ENCODE measurements at regions not wholly inside any gene's neighbourhood (a gene's known extent, or its start where the extent isn't known, plus 50 kb on each side); places are given as distances from the start of the nearest gene placed in this dataset.

DNA sequence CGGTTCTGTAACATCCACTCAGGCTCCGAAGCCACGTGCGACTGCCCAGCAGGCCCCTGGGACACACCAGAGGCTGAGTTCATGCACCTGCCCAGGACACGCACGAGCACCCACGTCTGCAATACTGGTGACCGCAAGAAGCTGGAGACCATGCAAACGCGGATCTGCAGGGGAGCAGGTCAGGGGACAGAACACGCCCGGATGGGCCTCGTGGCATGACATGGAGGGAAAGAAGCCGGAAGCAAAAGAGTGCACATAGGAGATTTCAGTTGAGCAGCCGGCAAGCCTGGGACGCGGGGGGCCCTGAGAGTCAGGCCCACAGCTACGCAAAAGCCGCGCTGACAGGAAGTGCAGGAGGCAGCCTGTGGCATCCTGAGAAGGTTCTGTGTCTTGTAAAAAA lies 73.7 kb downstream of the FOXL3 start:
- intact Hi-C loops (cut with DNase I), result no loop called here
- TF ChIP-seq POLR2A (IDR thresholded peaks at IDR 0.05), result no peak
- TF ChIP-seq POLR2AphosphoS5 (IDR thresholded peaks at IDR 0.05), result no peak
- TF ChIP-seq, protein P1, sequence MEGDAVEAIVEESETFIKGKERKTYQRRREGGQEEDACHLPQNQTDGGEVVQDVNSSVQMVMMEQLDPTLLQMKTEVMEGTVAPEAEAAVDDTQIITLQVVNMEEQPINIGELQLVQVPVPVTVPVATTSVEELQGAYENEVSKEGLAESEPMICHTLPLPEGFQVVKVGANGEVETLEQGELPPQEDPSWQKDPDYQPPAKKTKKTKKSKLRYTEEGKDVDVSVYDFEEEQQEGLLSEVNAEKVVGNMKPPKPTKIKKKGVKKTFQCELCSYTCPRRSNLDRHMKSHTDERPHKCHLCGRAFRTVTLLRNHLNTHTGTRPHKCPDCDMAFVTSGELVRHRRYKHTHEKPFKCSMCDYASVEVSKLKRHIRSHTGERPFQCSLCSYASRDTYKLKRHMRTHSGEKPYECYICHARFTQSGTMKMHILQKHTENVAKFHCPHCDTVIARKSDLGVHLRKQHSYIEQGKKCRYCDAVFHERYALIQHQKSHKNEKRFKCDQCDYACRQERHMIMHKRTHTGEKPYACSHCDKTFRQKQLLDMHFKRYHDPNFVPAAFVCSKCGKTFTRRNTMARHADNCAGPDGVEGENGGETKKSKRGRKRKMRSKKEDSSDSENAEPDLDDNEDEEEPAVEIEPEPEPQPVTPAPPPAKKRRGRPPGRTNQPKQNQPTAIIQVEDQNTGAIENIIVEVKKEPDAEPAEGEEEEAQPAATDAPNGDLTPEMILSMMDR (IDR thresholded peaks at IDR 0.05), result no peak
- H3K4me1 ChIP-seq (replicated peaks), result no peaks in the 10 kb centered on the region
- H3K9me3 ChIP-seq, result no peaks in the 10 kb centered on the region
- H3K36me3 ChIP-seq, result no peaks in the 10 kb centered on the region
- no peak overlapping the region for H3K4me3 ChIP-seq
- DNase-seq (ENCODE audit: low spot score), result no peak
- no peak overlapping the region for H3K27ac ChIP-seq
- no peaks in the 10 kb centered on the region for H3K27me3 ChIP-seq (replicated peaks; ENCODE audit: insufficient read depth)
- WGBS, result 87% methylated on average over 20 of the region's 20 CpGs

DNA sequence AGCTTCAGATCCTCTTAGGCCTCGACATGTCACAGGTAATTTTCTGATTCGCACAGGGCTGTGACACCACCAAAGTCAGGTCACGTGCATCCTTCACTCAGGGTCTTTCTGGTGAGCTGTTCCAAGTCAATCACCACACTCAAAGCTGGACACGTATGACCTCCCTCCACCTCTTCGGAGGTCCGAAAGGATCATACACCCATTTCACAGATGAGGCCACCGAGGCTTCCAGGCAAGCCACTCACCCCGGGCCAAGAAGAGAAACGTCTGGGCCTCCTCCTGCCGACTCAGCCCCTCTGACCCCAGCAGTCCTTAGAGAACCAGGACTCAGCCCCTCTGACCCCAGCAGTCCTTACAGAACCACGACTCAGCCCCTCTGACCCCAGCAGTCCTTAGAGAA lies 74.6 kb downstream of the FOXL3 start:
- intact Hi-C loops (cut with DNase I), result no loop called here
- Histone ChIP-seq H3K4me3 (no peak overlapping the region), H3K9me3 (no peaks in the 10 kb centered on the region), H3K27ac (no peak overlapping the region), H3K4me1 (replicated peaks) (no peaks in the 10 kb centered on the region), H3K27me3 (replicated peaks; ENCODE audit: insufficient read depth) (no peaks in the 10 kb centered on the region), H3K36me3 (no peaks in the 10 kb centered on the region)
- TF ChIP-seq POLR2AphosphoS5 (IDR thresholded peaks at IDR 0.05), result no peak
- TF ChIP-seq, protein P1 (IDR thresholded peaks at IDR 0.05), result no peak
- no peak for TF ChIP-seq POLR2A (IDR thresholded peaks at IDR 0.05)
- DNase-seq (ENCODE audit: low spot score), result no peak
- 92% methylated on average over 11 of the region's 11 CpGs for WGBS

DNA sequence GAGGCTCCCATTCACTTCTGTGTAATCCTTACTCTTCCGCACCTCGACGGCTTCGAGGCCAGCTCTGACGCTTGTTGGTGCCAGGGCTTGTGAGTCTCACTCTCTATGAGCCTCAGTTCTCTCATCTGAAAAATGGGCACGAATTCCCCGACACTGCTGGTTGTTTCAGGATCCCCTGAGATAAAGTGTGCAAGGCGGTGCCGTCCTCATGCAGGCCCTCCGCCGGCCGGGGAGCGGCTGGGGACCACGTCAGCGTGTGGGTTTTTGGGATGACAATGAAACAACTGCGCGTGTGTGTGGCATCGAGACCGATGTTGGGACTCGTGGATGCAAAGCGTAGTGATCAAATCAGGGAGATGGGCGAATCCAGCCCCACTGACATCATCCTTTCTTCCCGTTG lies 75.6 kb downstream of the FOXL3 start:
- Histone ChIP-seq H3K4me3 (no peak overlapping the region), H3K9me3 (no peaks in the 10 kb centered on the region), H3K27me3 (replicated peaks; ENCODE audit: insufficient read depth) (no peaks in the 10 kb centered on the region), H3K27ac (no peak overlapping the region), H3K36me3 (no peaks in the 10 kb centered on the region), H3K4me1 (replicated peaks) (no peaks in the 10 kb centered on the region)
- no peak for DNase-seq (ENCODE audit: low spot score)
- TF ChIP-seq POLR2A (IDR thresholded peaks at IDR 0.05), result no peak
- TF ChIP-seq POLR2AphosphoS5 (IDR thresholded peaks at IDR 0.05), result no peak
- TF ChIP-seq, protein P1 (IDR thresholded peaks at IDR 0.05), result no peak
- intact Hi-C loops (cut with DNase I), result no loop called here
- 90% methylated on average over 23 of the region's 23 CpGs for WGBS

GRCh38 chr7:366161-366803 lies 76.3 kb downstream of the FOXL3 start:
- no peaks in the 10 kb centered on the region for H3K27me3 ChIP-seq (replicated peaks; ENCODE audit: insufficient read depth)
- H3K4me1 ChIP-seq (replicated peaks), result no peaks in the 10 kb centered on the region
- H3K27ac ChIP-seq, result no peak overlapping the region
- TF ChIP-seq POLR2AphosphoS5 (IDR thresholded peaks at IDR 0.05), result no peak
- TF ChIP-seq, protein P1 (IDR thresholded peaks at IDR 0.05), result no peak
- no peak for TF ChIP-seq POLR2A (IDR thresholded peaks at IDR 0.05)
- H3K9me3 ChIP-seq, result no peaks in the 10 kb centered on the region
- no peak for DNase-seq (ENCODE audit: low spot score)
- H3K4me3 ChIP-seq, result no peak overlapping the region
- intact Hi-C loops (cut with DNase I), result no loop called here
- WGBS, result 23% methylated on average over 18 of the region's 18 CpGs
- H3K36me3 ChIP-seq, result no peaks in the 10 kb centered on the region

GRCh38 chr7:367351-367901 lies 77.5 kb downstream of the FOXL3 start:
- WGBS, result 86% methylated on average over 9 of the region's 9 CpGs
- H3K9me3 ChIP-seq, result no peaks in the 10 kb centered on the region
- intact Hi-C loops (cut with DNase I), result no loop called here
- no peak overlapping the region for H3K27ac ChIP-seq
- no peaks in the 10 kb centered on the region for H3K4me1 ChIP-seq (replicated peaks)
- H3K36me3 ChIP-seq, result no peaks in the 10 kb centered on the region
- no peak for DNase-seq (ENCODE audit: low spot score)
- H3K4me3 ChIP-seq, result no peak overlapping the region
- H3K27me3 ChIP-seq (replicated peaks; ENCODE audit: insufficient read depth), result no peaks in the 10 kb centered on the region
- TF ChIP-seq POLR2A (IDR thresholded peaks at IDR 0.05) (no peak), POLR2AphosphoS5 (IDR thresholded peaks at IDR 0.05) (no peak)
- TF ChIP-seq, protein P1 (IDR thresholded peaks at IDR 0.05), result no peak

Measured in prostate gland (tissue), 2 donors.